ENCODE measurements at regions not wholly inside any gene's neighbourhood (a gene's known extent, or its start where the extent isn't known, plus 50 kb on each side); places are given as distances from the start of the nearest gene placed in this dataset.

DNA sequence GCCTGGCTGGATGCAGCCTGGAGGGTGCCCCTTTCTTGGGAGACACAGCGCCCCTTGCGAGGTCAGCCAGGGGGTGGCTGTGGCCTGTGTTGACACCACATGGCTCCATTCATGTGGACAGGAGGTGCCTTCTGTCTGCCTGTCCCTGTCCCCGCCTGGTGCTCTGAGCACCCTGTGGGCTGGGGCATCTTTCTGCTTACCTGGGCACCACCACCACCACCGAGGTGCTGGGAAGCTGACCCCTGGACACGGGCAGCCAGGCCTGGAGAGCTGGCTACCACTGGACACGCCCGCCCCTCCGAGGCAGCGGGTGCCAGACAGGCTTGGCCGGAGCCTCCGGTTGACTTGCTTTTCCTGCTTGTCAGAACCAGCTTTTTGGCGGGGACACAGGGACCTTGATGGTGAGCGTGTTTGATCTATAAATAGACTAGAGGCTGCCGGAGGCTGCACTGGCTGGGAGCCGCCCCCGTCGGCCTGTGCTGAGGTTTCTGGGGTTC is 121.3 kb upstream of the GSE1 start:
- no peaks in the 10 kb centered on the region for H3K79me2 ChIP-seq (ENCODE audit: insufficient read depth, low read length)
- TF ChIP-seq, protein P1, sequence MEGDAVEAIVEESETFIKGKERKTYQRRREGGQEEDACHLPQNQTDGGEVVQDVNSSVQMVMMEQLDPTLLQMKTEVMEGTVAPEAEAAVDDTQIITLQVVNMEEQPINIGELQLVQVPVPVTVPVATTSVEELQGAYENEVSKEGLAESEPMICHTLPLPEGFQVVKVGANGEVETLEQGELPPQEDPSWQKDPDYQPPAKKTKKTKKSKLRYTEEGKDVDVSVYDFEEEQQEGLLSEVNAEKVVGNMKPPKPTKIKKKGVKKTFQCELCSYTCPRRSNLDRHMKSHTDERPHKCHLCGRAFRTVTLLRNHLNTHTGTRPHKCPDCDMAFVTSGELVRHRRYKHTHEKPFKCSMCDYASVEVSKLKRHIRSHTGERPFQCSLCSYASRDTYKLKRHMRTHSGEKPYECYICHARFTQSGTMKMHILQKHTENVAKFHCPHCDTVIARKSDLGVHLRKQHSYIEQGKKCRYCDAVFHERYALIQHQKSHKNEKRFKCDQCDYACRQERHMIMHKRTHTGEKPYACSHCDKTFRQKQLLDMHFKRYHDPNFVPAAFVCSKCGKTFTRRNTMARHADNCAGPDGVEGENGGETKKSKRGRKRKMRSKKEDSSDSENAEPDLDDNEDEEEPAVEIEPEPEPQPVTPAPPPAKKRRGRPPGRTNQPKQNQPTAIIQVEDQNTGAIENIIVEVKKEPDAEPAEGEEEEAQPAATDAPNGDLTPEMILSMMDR (IDR thresholded peaks at IDR 0.05): no peak
- H3K9me3 ChIP-seq (replicated peaks in 1 of 2; ENCODE audit: control insufficient read depth in 1 of 2, insufficient read depth in 1 of 2, low read length in 2 of 2): no peaks in the 10 kb centered on the region
- no peaks in the 10 kb centered on the region for H4K20me1 ChIP-seq (ENCODE audit: insufficient read depth, low read length)
- H3K4me2 ChIP-seq (replicated peaks; ENCODE audit: extremely low read depth, low read length, poor library complexity, severe bottlenecking): no peak overlapping the region
- Mint-ChIP-seq H3K9me3 (peaks cover 0 to 2% (median 0%) of the 10 kb centered on the region in 7 donors), H3K4me1 (no peaks in the 10 kb centered on the region), H3K27me3 (ENCODE audit: low read depth in 3 of 3) (peaks cover 2 to 13% (median 9%) of the 10 kb centered on the region in 3 donors), H3K36me3 (no peaks in the 10 kb centered on the region), H3K27ac (no peak overlapping the region), H3K4me3 (no peak overlapping the region)
- no peaks in the 10 kb centered on the region for H3K36me3 ChIP-seq (replicated peaks in 1 of 2; ENCODE audit: control insufficient read depth in 1 of 2, insufficient read depth in 2 of 2, low read length in 2 of 2)
- H3K27me3 ChIP-seq (ENCODE audit: control insufficient read depth in 2 of 2, insufficient read depth in 2 of 2, low read length in 2 of 2): no peaks in the 10 kb centered on the region
- no peak for DNase-seq
- H3K4me3 ChIP-seq (replicated peaks in 1 of 3; ENCODE audit: low read depth in 2 of 3, low read length in 3 of 3): no peak overlapping the region
- no peaks in the 10 kb centered on the region for H3K4me1 ChIP-seq (ENCODE audit: control insufficient read depth in 1 of 2, insufficient read depth in 2 of 2, low read length in 2 of 2)
- H2AFZ ChIP-seq (ENCODE audit: insufficient read depth, low read depth, low read length, poor library complexity, severe bottlenecking): no peak overlapping the region
- intact Hi-C loops (cut with micrococcal nuclease): no loop called here
- H3K27ac ChIP-seq (ENCODE audit: low read depth in 1 of 2, low read length in 2 of 2): no peak overlapping the region
- WGBS (ENCODE audit: insufficient coverage): 73% methylated on average over 17 of the region's 17 CpGs
- H3K9ac ChIP-seq (ENCODE audit: insufficient read depth, low read length, poor library complexity, severe bottlenecking): no peak overlapping the region

DNA sequence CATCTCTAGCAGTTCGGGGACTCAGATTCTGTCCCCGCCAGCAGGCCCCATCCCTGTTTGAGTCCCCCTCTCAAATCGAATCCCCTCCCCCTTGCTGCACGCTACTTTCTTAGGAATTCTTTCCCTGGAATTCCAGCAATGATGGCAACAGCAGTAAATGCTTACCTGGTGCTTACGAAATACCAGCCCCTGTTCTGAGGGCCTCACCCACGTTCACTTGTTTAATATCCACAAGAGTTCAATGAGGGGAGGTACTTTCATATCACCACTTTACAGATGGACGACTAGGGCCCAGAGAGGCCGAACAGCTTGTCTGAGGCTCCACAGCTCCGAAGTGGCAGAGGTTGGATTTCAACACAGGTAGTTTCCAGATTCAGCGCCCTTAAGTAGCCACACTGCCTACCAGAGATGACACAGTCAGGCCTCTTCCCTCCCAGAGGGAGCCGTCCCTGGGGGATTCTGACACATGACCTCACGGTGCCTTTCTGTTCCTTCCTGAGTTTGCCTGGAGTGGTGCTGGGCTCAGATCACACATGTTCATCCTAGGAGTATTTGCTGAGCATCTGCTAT is 120.7 kb upstream of the GSE1 start:
- H3K27ac Mint-ChIP-seq: peak overlapping the region in 1 of 7 donors; percentile 1
- no peak overlapping the region for H3K9ac ChIP-seq (ENCODE audit: insufficient read depth, low read length, poor library complexity, severe bottlenecking)
- intact Hi-C loops (cut with micrococcal nuclease): no loop called here

More for the DNA sequence above, 120.7 kb upstream of the GSE1 start:
- H3K27ac ChIP-seq (ENCODE audit: low read depth in 1 of 2, low read length in 2 of 2): no peak overlapping the region
- H3K4me3 Mint-ChIP-seq: no peak overlapping the region
- no peaks in the 10 kb centered on the region for H3K9me3 ChIP-seq (replicated peaks in 1 of 2; ENCODE audit: control insufficient read depth in 1 of 2, insufficient read depth in 1 of 2, low read length in 2 of 2)
- no peaks in the 10 kb centered on the region for H3K27me3 ChIP-seq (ENCODE audit: control insufficient read depth in 2 of 2, insufficient read depth in 2 of 2, low read length in 2 of 2)
- TF ChIP-seq, protein P1 (IDR thresholded peaks at IDR 0.05): no peak
- 66% methylated on average over 9 of the region's 12 CpGs for WGBS (ENCODE audit: insufficient coverage)
- no peaks in the 10 kb centered on the region for H3K4me1 ChIP-seq (ENCODE audit: control insufficient read depth in 1 of 2, insufficient read depth in 2 of 2, low read length in 2 of 2)
- H3K36me3 Mint-ChIP-seq: no peaks in the 10 kb centered on the region
- H2AFZ ChIP-seq (ENCODE audit: insufficient read depth, low read depth, low read length, poor library complexity, severe bottlenecking): no peak overlapping the region
- H3K4me1 Mint-ChIP-seq: no peaks in the 10 kb centered on the region
- H3K79me2 ChIP-seq (ENCODE audit: insufficient read depth, low read length): no peaks in the 10 kb centered on the region
- H4K20me1 ChIP-seq (ENCODE audit: insufficient read depth, low read length): no peaks in the 10 kb centered on the region
- H3K36me3 ChIP-seq (replicated peaks in 1 of 2; ENCODE audit: control insufficient read depth in 1 of 2, insufficient read depth in 2 of 2, low read length in 2 of 2): no peaks in the 10 kb centered on the region
- DNase-seq: no peak
- no peak overlapping the region for H3K4me3 ChIP-seq (replicated peaks in 1 of 3; ENCODE audit: low read depth in 2 of 3, low read length in 3 of 3)
- peaks cover under 1 to 13% (median 7%) of the 10 kb centered on the region in 3 donors for H3K27me3 Mint-ChIP-seq (ENCODE audit: low read depth in 3 of 3)
- H3K9me3 Mint-ChIP-seq: peaks cover 0 to 2% (median 0%) of the 10 kb centered on the region in 7 donors
- H3K4me2 ChIP-seq (replicated peaks; ENCODE audit: extremely low read depth, low read length, poor library complexity, severe bottlenecking): no peak overlapping the region

Data from CD14-positive monocyte (primary cell).